ENCODE measurements at regions not wholly inside any gene's neighbourhood (a gene's known extent, or its start where the extent isn't known, plus 50 kb on each side); places are given as distances from the start of the nearest gene placed in this dataset.

DNA sequence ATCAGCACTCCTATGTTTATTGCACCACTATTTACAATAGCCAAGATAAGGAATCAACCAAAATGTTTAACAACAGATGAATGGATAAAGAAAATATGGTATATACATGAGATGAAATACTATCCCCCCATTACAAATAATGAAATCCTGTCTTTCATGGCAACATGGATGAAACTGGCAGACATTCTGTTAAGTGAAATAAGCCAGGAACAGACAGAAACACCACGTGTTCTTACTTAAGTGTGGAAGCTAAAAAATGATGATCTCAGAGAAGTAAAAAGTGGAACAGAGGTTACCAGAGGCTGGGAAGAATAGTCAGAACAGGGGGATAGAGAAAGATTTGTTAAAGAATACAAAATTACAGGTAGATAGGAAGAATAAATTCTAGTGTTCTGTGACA, 113.7 kb upstream of the MDM1 start:
- in situ Hi-C loops (cut with MboI; ENCODE audit: low pct_unique_long_range_greater_than_20kb, low sequenced_read_pairs): no loop called here
- no peak for DNase-seq

GRCh38 chr12:68446384-68446783, 114.2 kb upstream of the MDM1 start:
- no peak for DNase-seq

DNA sequence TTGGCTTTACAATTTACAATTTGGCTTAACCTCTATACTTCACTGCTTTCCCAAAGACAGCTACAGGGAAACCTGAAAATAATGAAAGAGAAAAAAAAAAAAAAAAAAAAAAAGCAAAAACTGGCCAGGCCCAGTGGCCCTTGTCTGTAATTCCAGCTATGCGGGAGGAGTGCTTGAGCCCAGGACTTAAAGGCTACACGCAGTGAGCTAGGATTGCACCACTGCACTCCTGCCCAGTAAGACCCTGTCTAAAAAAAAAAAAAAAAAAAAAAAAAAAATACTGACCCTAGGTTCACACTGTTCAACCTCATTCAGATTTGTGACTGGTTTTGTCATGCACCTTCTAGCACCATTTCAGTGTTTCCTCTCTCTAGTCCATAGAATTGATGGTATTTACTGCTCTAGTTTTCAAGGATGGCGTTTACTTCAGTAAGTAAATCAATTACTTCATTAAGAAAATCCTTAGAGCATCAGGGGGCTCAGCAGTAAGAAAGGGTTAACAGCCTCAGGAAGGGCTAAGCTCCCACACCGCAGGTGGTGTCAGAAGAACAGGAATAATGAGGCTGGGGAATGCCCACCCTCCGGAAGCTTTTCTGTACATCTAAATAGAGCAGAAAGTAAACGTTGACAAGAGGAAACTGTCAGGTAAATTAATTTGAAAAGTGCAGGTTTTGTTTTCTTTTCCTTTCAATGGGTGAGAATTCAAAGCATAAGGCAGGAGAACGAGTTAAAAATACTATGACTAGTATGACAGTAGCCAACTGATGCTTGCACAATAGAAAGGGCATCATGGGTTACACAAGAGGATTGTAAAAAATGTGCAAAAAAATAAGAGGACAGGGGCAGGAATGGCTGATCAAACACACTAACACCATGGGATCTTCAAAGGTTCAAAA, 115.0 kb upstream of the MDM1 start:
- in situ Hi-C loops (cut with MboI; ENCODE audit: low pct_unique_long_range_greater_than_20kb, low sequenced_read_pairs): no loop called here

More at GRCh38 chr12:68446384-68446783, 114.2 kb upstream of the MDM1 start:
- in situ Hi-C loops (cut with MboI; ENCODE audit: low pct_unique_long_range_greater_than_20kb, low sequenced_read_pairs): no loop called here

GRCh38 chr12:68447797-68448260, 115.7 kb upstream of the MDM1 start:
- no peak for DNase-seq
- in situ Hi-C loops (cut with MboI; ENCODE audit: low pct_unique_long_range_greater_than_20kb, low sequenced_read_pairs): no loop called here

More for the DNA sequence above, 115.0 kb upstream of the MDM1 start:
- DNase-seq: no peak

DNA sequence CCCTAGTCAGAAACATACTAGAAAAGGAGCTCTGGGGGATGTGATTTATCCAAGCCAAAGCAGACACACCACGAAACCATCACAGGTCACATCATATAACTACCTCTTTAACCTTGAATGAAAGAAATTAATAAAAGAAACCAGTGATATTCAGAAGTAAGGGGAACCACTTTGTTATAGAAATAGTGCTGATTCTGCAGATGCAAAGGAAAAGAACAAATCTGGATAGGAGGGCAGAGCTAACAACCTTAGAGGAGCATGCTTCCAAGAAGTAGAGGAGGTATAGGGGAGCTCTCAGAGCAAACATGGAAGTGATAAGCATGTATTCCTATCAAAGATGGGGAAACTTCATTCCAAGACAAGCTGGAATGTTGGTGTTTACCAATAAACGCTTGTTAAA, 117.0 kb upstream of the MDM1 start:
- DNase-seq: no peak
- in situ Hi-C loops (cut with MboI; ENCODE audit: low pct_unique_long_range_greater_than_20kb, low sequenced_read_pairs): no loop called here

GRCh38 chr12:68450947-68451260, 118.7 kb upstream of the MDM1 start:
- in situ Hi-C loops (cut with MboI; ENCODE audit: low pct_unique_long_range_greater_than_20kb, low sequenced_read_pairs): no loop called here
- DNase-seq: no peak

DNA sequence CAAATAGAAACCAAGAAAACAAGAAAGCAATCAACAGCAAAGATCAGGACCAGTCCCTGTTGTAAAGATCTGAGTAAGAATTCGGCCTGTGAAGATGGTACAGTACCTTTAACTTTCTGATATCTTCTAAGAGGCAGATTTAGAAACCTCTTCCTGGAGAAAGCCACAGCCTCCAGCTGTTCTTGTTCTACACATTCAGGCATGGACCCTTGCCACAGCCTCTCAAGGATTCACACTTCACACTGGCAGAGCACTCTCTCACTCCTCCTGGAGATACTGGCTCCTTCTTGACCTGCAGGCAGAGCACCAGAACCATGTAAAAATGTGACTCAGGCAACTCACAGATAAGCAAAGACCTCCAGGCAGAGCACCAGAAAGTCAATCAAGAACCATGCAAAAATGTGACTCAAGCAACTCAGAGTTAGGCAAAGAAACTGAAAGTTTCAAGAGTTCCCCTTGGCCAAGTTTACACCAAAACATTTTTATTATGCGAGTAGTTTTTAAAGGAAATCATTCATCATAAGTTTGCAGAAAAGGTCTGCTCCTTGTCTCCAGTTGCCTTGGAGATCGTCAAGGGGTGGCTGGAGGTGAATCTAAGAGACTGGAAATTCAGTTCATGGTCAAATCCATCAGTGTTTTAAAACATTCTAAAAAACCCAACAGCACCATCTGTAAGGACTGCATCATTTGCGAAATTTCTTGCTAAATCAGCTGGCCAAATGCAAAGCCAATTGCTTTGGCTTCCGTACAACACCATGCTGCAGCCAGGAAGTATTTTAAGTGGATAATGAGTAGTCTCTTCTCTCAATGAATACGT, 119.3 kb upstream of the MDM1 start:
- peak; percentile 23 for DNase-seq
- in situ Hi-C loops (cut with MboI; ENCODE audit: low pct_unique_long_range_greater_than_20kb, low sequenced_read_pairs): no loop called here

- in situ Hi-C loops (cut with MboI; ENCODE audit: low pct_unique_long_range_greater_than_20kb, low sequenced_read_pairs): no loop called here
- no peak for DNase-seq
Observed at GRCh38 chr12:68452078-68452715, 120.0 kb upstream of the MDM1 start.

DNA sequence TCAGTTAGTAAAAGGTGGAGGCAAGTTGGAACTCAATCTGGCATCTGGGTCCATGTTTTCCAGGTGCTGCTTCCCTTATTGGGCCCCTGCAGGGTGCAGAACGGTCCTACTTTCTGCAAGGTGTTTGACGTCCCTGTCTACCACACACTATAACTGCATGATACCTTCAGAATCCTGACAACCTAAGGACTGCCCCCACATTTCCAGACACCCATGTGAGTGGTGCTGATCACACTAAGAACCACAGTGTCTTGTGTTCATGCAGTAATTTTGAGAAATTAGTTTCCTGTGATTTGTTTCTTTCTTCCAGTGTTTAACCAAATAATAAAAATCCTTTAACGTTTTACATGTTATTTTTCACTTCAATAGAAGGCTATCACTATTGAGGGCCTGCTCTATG, 121.1 kb upstream of the MDM1 start:
- DNase-seq: no peak
- in situ Hi-C loops (cut with MboI; ENCODE audit: low pct_unique_long_range_greater_than_20kb, low sequenced_read_pairs): no loop called here

GRCh38 chr12:68453876-68454275, 121.7 kb upstream of the MDM1 start:
- no peak for DNase-seq
- in situ Hi-C loops (cut with MboI; ENCODE audit: low pct_unique_long_range_greater_than_20kb, low sequenced_read_pairs): no loop called here

GRCh38 chr12:68454892-68455291, 122.7 kb upstream of the MDM1 start:
- DNase-seq: peak; percentile 41
- in situ Hi-C loops (cut with MboI; ENCODE audit: low pct_unique_long_range_greater_than_20kb, low sequenced_read_pairs): no loop called here

- peak; percentile 20 for DNase-seq
- in situ Hi-C loops (cut with MboI; ENCODE audit: low pct_unique_long_range_greater_than_20kb, low sequenced_read_pairs): no loop called here
Observed at GRCh38 chr12:68455691-68456345, 123.7 kb upstream of the MDM1 start.

DNA sequence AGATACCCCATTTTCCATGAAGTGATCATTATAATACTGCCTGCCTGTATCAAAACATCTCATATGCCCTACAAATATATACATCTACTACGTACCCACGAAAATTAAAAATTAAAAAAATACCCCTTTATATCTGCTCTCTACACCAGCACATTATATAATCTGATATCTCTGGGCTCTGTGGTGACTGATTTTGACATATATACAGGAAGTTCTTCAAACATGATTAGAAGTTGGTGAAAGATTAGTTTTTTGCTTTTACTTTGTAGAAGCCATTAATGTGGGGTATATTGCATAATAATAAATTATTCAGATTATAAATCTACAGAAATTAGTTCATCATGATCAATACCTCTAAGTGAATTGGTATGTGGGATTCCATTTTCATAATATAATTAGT, 126.7 kb upstream of the MDM1 start:
- in situ Hi-C loops (cut with MboI; ENCODE audit: low pct_unique_long_range_greater_than_20kb, low sequenced_read_pairs): no loop called here
- DNase-seq: no peak

DNA sequence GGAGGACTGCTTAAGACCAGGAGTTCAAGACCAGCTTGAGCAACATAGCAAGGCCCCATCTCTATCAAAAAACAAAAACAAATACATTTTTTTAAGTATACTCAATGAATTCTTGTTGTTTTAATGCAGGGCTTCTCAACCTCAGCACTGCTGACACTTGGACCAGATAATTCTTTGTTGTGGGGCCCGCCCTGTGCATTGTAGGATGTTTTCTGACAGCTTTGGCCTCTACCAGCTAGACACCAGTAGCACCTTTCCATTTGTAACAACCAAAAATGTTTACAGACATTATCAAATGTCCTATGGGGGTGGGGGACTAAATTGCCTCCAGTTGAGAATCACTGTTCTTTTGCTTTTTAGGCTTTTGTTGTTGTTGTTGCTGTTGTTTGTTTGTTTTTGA, 128.1 kb upstream of the MDM1 start:
- in situ Hi-C loops (cut with MboI; ENCODE audit: low pct_unique_long_range_greater_than_20kb, low sequenced_read_pairs): no loop called here
- DNase-seq: no peak

DNA sequence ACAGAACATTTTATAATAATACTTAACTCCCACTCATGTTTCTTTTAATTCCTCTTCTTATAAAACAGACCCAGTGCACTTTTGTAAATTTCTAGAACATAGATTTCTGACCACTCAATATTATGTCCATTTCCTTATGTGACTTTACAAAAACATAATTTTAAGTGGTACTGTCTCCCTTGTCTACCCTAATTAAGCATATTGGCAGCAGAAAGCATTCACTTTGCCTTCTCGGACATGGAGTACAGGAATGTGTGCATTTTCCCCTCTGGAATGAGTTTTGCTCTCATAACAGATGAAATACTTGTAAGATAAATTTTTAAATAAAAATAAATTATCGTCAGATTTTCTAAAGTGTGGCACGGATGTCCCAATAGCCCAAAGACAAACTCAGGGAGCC, 129.5 kb upstream of the MDM1 start:
- DNase-seq: no peak
- in situ Hi-C loops (cut with MboI; ENCODE audit: low pct_unique_long_range_greater_than_20kb, low sequenced_read_pairs): no loop called here

GRCh38 chr12:68462803-68463202, 130.6 kb upstream of the MDM1 start:
- in situ Hi-C loops (cut with MboI; ENCODE audit: low pct_unique_long_range_greater_than_20kb, low sequenced_read_pairs): no loop called here
- DNase-seq: no peak

DNA sequence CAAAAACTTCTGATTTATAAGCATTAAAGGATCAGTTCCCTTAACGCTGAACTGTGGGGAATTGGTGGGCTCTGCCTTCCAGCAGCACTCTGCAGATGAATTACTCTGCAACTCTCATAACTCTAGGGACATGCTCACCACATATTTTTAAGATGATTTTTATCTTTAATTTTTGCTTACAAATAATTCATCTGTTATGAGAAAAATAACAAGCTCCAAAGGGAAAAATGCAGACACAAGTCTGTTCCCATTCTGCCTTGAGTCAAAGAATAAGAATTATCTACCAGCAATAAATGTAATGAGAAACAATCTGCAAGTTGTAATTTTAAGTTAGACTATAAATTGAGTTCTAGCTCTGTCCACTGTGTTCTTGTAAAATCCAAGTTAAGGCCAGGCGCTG, 133.1 kb upstream of the MDM1 start:
- DNase-seq: no peak
- in situ Hi-C loops (cut with MboI; ENCODE audit: low pct_unique_long_range_greater_than_20kb, low sequenced_read_pairs): no loop called here

DNA sequence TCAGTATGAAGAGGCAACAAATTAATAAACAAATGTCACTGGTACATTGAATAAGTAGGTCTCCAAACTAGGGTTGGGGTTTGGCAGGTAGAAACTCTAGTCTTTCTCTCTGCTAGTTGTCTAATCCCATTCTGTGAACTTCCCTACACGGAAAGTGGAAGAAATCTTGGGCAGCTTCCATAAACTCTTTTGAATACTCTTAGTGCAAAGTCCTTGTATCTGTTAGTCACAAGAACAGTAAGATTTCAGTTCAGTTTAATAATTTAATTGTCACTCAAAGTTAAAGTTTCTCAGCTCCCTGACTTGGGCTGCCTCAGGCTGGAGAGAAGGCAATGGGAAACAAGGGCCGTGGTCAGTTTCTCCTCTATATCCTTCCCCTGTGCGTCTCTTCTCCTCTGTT, 135.4 kb upstream of the MDM1 start:
- in situ Hi-C loops (cut with MboI; ENCODE audit: low pct_unique_long_range_greater_than_20kb, low sequenced_read_pairs): no loop called here
- DNase-seq: no peak

GRCh38 chr12:68468036-68468435, 135.9 kb upstream of the MDM1 start:
- DNase-seq: no peak
- in situ Hi-C loops (cut with MboI; ENCODE audit: low pct_unique_long_range_greater_than_20kb, low sequenced_read_pairs): no loop called here
